GM12873 (cell line): ENCODE measurements at regions not wholly inside any gene's neighbourhood (a gene's known extent, or its start where the extent isn't known, plus 50 kb on each side); places are given as distances from the start of the nearest gene placed in this dataset.

Source experiments
- CTCF ChIP-seq: IDR thresholded peaks from 2 replicates; pipeline ENCODE4 v1.5.1; 2012; ENCODE audit warnings: low read depth, mild to moderate bottlenecking, moderate library complexity, low read length, control low read depth; ENCODE audit not compliant: insufficient read depth; ENCODE audit errors: missing control alignments

- TF ChIP-seq CTCF: no peak
Observed at GRCh38 chr3:16060945-16061344, 113.5 kb upstream of the GALNT15 start.

- TF ChIP-seq CTCF: no peak
Observed at GRCh38 chr3:16061491-16061890, 113.0 kb upstream of the GALNT15 start.

GRCh38 chr3:16063603-16064002, 110.9 kb upstream of the GALNT15 start:
- no peak for TF ChIP-seq CTCF

- no peak for TF ChIP-seq CTCF
Observed at GRCh38 chr3:16064642-16065414, 109.7 kb upstream of the GALNT15 start.

- TF ChIP-seq CTCF: no peak
Observed at GRCh38 chr3:16066545-16066944, 107.9 kb upstream of the GALNT15 start.

- no peak for TF ChIP-seq CTCF
Observed at GRCh38 chr3:16066975-16067374, 107.5 kb upstream of the GALNT15 start.

GRCh38 chr3:16067837-16068471, 106.5 kb upstream of the GALNT15 start:
- no peak for TF ChIP-seq CTCF
